C1 segment of cervical spinal cord (tissue), 14 donors: ENCODE measurements at regions not wholly inside any gene's neighbourhood (a gene's known extent, or its start where the extent isn't known, plus 50 kb on each side); places are given as distances from the start of the nearest gene placed in this dataset.
"Not testable (repeated sequence)": the region's sequence is repeated elsewhere in the genome, so short reads cannot be mapped to it uniquely, and the experiment has no call there.

Source experiments
- DNase-seq, 14 donors: peaks; one replicate each; lab custom pipeline; 2025; lab: John Stamatoyannopoulos, UW

- no peak for DNase-seq
These were observed 253.1 kb upstream of the MKLN1 start for GRCh38 chr7:131074585-131074984.

- DNase-seq = no peak
These were observed 252.3 kb upstream of the MKLN1 start for GRCh38 chr7:131075406-131075805.

- no peak for DNase-seq
These were observed 251.6 kb upstream of the MKLN1 start for GRCh38 chr7:131076032-131076431.

GRCh38 chr7:131076711-131077181 lies 250.9 kb upstream of the MKLN1 start:
- DNase-seq = no peak

GRCh38 chr7:131077735-131078134 lies 249.9 kb upstream of the MKLN1 start:
- no peak for DNase-seq

GRCh38 chr7:131080754-131081153 lies 246.9 kb upstream of the MKLN1 start:
- DNase-seq = no peak

- no peak for DNase-seq
These were observed 246.4 kb upstream of the MKLN1 start for GRCh38 chr7:131081308-131081707.

GRCh38 chr7:131083781-131084180 lies 243.9 kb upstream of the MKLN1 start:
- DNase-seq = no peak

- DNase-seq = not testable (repeated sequence)
These were observed 243.3 kb upstream of the MKLN1 start for GRCh38 chr7:131084336-131084735.

GRCh38 chr7:131087756-131088658 lies 239.7 kb upstream of the MKLN1 start:
- DNase-seq = no peak

GRCh38 chr7:131090188-131090587 lies 237.5 kb upstream of the MKLN1 start:
- DNase-seq = no peak

- DNase-seq = no peak
These were observed 236.6 kb upstream of the MKLN1 start for GRCh38 chr7:131090886-131091692.

GRCh38 chr7:131094685-131095084 lies 233.0 kb upstream of the MKLN1 start:
- no peak for DNase-seq

GRCh38 chr7:131095346-131095745 lies 232.3 kb upstream of the MKLN1 start:
- no peak for DNase-seq

- DNase-seq = no peak
These were observed 231.3 kb upstream of the MKLN1 start for GRCh38 chr7:131096267-131096927.

GRCh38 chr7:131097662-131098376 lies 229.9 kb upstream of the MKLN1 start:
- no peak for DNase-seq

- DNase-seq = no peak
These were observed 229.1 kb upstream of the MKLN1 start for GRCh38 chr7:131098527-131098926.

- DNase-seq = no peak
These were observed 227.2 kb upstream of the MKLN1 start for GRCh38 chr7:131100357-131101054.

GRCh38 chr7:131103997-131104396 lies 223.7 kb upstream of the MKLN1 start:
- DNase-seq = no peak

- no peak for DNase-seq
These were observed 222.9 kb upstream of the MKLN1 start for GRCh38 chr7:131104596-131105293.
